Endothelial cell (in vitro differentiated cells): ENCODE measurements at regions not wholly inside any gene's neighbourhood (a gene's known extent, or its start where the extent isn't known, plus 50 kb on each side); places are given as distances from the start of the nearest gene placed in this dataset.

Experiments used
- DNase-seq: peaks from one replicate; pipeline ENCODE4 v3.0.0; 2021; ENCODE audit warnings: low spot score
- H3K27ac Mint-ChIP-seq: one replicate; pipeline ENCODE4 v1.8.0; 2021; ENCODE audit warnings: mixed read lengths, inconsistent platforms; ENCODE audit not compliant: unreplicated experiment
- H3K27me3 Mint-ChIP-seq: one replicate; pipeline ENCODE4 v1.8.0; 2021; ENCODE audit warnings: mild to moderate bottlenecking, moderate library complexity, mixed read lengths, inconsistent platforms; ENCODE audit not compliant: unreplicated experiment
- H3K36me3 Mint-ChIP-seq: one replicate; pipeline ENCODE4 v1.8.0; 2021; ENCODE audit warnings: mild to moderate bottlenecking, low read depth, mixed read lengths, inconsistent platforms; ENCODE audit not compliant: unreplicated experiment
- H3K4me1 Mint-ChIP-seq: one replicate; pipeline ENCODE4 v1.8.0; 2021; ENCODE audit warnings: mild to moderate bottlenecking, mixed read lengths, inconsistent platforms; ENCODE audit not compliant: unreplicated experiment
- H3K4me3 Mint-ChIP-seq: one replicate; pipeline ENCODE4 v1.8.0; 2021; ENCODE audit warnings: mild to moderate bottlenecking, mixed read lengths, inconsistent platforms; ENCODE audit not compliant: unreplicated experiment
- H3K9me3 Mint-ChIP-seq: one replicate; pipeline ENCODE4 v1.8.0; 2021; ENCODE audit warnings: mixed read lengths, inconsistent platforms; ENCODE audit not compliant: unreplicated experiment
- CTCF ChIP-seq: fragments of 200-600 bp; sonication (generic); IDR thresholded peaks from one replicate; pipeline ENCODE4 v1.5.0; 2021; ENCODE audit warnings: antibody characterized with exemption; ENCODE audit not compliant: unreplicated experiment

DNA sequence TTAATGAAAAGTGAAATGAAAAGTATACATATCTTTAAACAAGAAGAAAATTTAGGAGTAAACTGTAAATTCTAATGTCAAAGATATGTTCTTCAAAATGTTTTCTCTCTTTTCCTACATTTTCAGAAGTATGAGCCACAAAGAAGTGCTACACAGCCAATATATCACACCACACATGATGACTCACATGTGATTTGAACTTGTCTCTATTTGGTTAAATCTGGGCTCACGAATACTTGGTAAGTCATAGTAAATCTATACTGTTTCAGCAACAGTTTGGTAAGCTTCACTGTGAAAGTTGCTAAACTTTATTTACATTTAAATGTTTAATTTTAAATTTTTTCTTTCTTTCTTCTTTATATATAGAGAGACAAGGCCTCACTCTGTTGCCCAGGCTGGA is 380.6 kb upstream of the IGFBP3 start:
- peaks cover under 1% of the 10 kb centered on the region for H3K27me3 Mint-ChIP-seq
- peaks cover 5% of the 10 kb centered on the region for H3K4me1 Mint-ChIP-seq
- DNase-seq: no peak
- H3K4me3 Mint-ChIP-seq: no peak overlapping the region
- no peak overlapping the region for H3K27ac Mint-ChIP-seq
- no peak for TF ChIP-seq CTCF
- no peaks in the 10 kb centered on the region for H3K9me3 Mint-ChIP-seq
- no peaks in the 10 kb centered on the region for H3K36me3 Mint-ChIP-seq

DNA sequence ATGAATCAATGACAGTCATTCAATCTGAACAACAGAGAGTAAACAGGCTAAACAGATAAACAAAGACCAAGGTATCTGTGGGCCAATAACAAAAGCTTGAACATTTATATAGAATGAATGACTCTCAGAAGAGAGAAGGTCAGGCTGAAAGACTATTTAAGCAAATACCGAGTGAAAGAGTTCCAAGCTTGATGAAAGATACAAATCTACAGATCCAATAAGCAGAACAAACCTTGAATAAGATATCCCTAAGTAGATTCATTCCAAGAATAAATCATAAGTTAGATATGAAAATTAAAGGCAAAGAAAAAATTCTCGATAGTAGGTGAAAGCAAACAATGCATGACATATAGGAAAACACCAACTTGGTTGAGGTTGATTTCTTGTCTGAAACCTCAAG is 376.4 kb upstream of the IGFBP3 start:
- Mint-ChIP-seq H3K27ac (no peak overlapping the region), H3K4me3 (no peak overlapping the region), H3K27me3 (peaks cover 2% of the 10 kb centered on the region), H3K36me3 (no peaks in the 10 kb centered on the region), H3K4me1 (peaks cover 8% of the 10 kb centered on the region), H3K9me3 (no peaks in the 10 kb centered on the region)
- no peak for TF ChIP-seq CTCF
- DNase-seq: no peak

GRCh38 chr7:46296526-46296925 is 375.5 kb upstream of the IGFBP3 start:
- H3K4me1 Mint-ChIP-seq: peaks cover 15% of the 10 kb centered on the region
- no peak for DNase-seq
- peaks cover 2% of the 10 kb centered on the region for H3K27me3 Mint-ChIP-seq
- TF ChIP-seq CTCF: no peak
- no peaks in the 10 kb centered on the region for H3K9me3 Mint-ChIP-seq
- H3K4me3 Mint-ChIP-seq: no peak overlapping the region
- H3K27ac Mint-ChIP-seq: no peak overlapping the region
- no peaks in the 10 kb centered on the region for H3K36me3 Mint-ChIP-seq

DNA sequence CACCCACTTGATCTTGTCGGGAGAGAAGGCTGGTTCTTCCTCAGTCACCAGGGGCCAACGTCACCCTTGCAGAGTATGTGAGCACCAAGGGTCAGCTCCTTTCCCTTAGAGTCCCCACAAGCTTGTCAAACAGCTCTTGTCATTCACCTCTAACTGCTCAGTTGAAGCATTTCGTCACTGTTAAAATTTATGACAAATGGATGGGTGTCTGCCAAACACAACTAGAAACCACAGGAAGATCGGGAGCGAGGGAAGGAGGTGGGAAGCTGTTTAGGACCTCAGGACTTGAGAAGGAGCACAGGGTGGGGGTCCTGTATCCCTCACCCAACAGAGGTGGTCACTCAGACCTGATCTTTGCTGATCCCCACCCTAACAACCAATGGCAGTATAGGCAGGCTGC is 373.3 kb upstream of the IGFBP3 start:
- H3K9me3 Mint-ChIP-seq: no peaks in the 10 kb centered on the region
- no peak for TF ChIP-seq CTCF
- no peak for DNase-seq
- peaks cover 19% of the 10 kb centered on the region for H3K4me1 Mint-ChIP-seq
- H3K27me3 Mint-ChIP-seq: peaks cover 2% of the 10 kb centered on the region
- H3K4me3 Mint-ChIP-seq: no peak overlapping the region
- no peak overlapping the region for H3K27ac Mint-ChIP-seq
- no peaks in the 10 kb centered on the region for H3K36me3 Mint-ChIP-seq

GRCh38 chr7:46292741-46293140 is 371.7 kb upstream of the IGFBP3 start:
- H3K9me3 Mint-ChIP-seq: no peaks in the 10 kb centered on the region
- no peak overlapping the region for H3K27ac Mint-ChIP-seq
- no peaks in the 10 kb centered on the region for H3K36me3 Mint-ChIP-seq
- DNase-seq: no peak
- TF ChIP-seq CTCF: no peak
- peaks cover 2% of the 10 kb centered on the region for H3K27me3 Mint-ChIP-seq
- peaks cover 19% of the 10 kb centered on the region for H3K4me1 Mint-ChIP-seq
- H3K4me3 Mint-ChIP-seq: no peak overlapping the region
